ENCODE measurements at regions not wholly inside any gene's neighbourhood (a gene's known extent, or its start where the extent isn't known, plus 50 kb on each side); places are given as distances from the start of the nearest gene placed in this dataset.
"Not testable (repeated sequence)": the region's sequence is repeated elsewhere in the genome, so short reads cannot be mapped to it uniquely, and the experiment has no call there.

DNA sequence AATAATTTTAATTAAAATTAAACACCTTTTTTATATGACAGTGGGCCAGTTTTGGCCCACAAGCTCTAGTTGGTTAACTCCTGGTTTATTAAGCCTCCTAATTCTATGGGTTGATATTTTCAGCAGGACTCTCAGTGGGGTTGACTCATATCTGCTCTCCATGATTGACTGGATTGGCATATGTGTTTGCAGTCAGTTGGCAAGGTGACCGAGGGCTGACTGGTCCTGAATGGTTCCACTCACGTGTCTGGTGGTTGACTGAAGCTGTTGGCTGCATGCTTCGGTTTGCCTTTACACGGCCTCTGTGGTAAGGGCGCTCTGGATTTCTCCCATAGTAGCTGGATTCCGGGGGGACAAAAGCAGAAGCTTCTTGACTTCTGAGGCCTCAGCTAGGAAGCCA is 65.3 kb upstream of the ZNF280D start:
- ATAC-seq (replicated peaks), result peak; percentile 52 to 89
- H3K27ac Mint-ChIP-seq, result peak overlapping the region; percentile 2

DNA sequence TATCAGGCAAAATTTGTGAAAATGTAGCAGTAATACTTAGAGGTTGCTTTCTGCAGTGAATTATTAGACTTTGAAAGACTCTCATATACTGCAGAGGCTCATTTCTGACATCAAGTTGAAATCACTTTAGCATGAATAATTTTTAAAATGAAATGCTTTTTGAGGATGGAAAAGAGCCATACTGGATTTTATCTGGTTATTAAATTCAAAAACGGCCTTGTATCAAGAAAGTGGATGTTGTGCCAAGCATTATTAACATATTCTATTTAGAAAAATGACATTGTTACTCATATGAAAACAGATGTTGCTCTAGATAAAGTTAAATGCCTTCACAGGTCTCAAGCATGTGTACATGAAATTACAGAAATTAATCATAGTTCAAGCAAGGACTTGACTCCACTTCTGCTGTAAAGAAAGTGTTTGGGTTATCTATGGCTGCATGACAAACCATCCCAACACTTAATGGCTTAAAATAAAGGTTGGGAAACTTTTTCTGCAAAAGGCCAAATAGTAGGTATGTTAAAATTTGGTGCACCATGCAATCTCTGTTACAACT is 64.5 kb upstream of the ZNF280D start:
- Mint-ChIP-seq H3K9me3 (peaks cover 4 to 6% of the 10 kb centered on the region in 2 donors), H3K4me3 (no peak overlapping the region)

More for the DNA sequence above, 65.3 kb upstream of the ZNF280D start:
- Mint-ChIP-seq H3K27me3 (no peaks in the 10 kb centered on the region), H3K36me3 (no peaks in the 10 kb centered on the region), H3K9me3 (no peaks in the 10 kb centered on the region), H3K4me3 (no peak overlapping the region), H3K4me1 (peaks cover 0 to 2% of the 10 kb centered on the region in 2 donors)
- DNase-seq, result peak; percentile 12

GRCh38 chr15:56795502-56795901 is 62.2 kb upstream of the ZNF280D start:
- Mint-ChIP-seq H3K36me3 (peaks cover 0 to 2% of the 10 kb centered on the region in 2 donors), H3K27ac (no peak overlapping the region), H3K27me3 (no peaks in the 10 kb centered on the region), H3K4me3 (no peak overlapping the region), H3K4me1 (no peaks in the 10 kb centered on the region), H3K9me3 (peaks cover 4 to 11% of the 10 kb centered on the region in 2 donors)
- DNase-seq, result no peak
- no peak for ATAC-seq (replicated peaks)

More for the DNA sequence above, 64.5 kb upstream of the ZNF280D start:
- Mint-ChIP-seq H3K27me3 (no peaks in the 10 kb centered on the region), H3K36me3 (no peaks in the 10 kb centered on the region), H3K27ac (no peak overlapping the region), H3K4me1 (no peaks in the 10 kb centered on the region)
- DNase-seq (no peak), ATAC-seq (replicated peaks) (no peak)

GRCh38 chr15:56794553-56795329 is 61.4 kb upstream of the ZNF280D start:
- Mint-ChIP-seq H3K4me1 (no peaks in the 10 kb centered on the region), H3K27ac (no peak overlapping the region), H3K9me3 (peaks cover 4 to 11% of the 10 kb centered on the region in 2 donors), H3K4me3 (no peak overlapping the region), H3K36me3 (peaks cover 0 to 2% of the 10 kb centered on the region in 2 donors), H3K27me3 (no peaks in the 10 kb centered on the region)
- ATAC-seq (replicated peaks) (no peak), DNase-seq (no peak)

GRCh38 chr15:56794165-56794552 is 60.9 kb upstream of the ZNF280D start:
- ATAC-seq (replicated peaks) (no peak), DNase-seq (no peak)
- Mint-ChIP-seq H3K9me3 (peaks cover 4 to 13% of the 10 kb centered on the region in 2 donors), H3K4me3 (no peak overlapping the region), H3K36me3 (peaks cover 0 to 2% of the 10 kb centered on the region in 2 donors), H3K27ac (no peak overlapping the region), H3K27me3 (no peaks in the 10 kb centered on the region), H3K4me1 (no peaks in the 10 kb centered on the region)

- Mint-ChIP-seq H3K4me3 (no peak overlapping the region), H3K9me3 (peaks cover 4 to 19% of the 10 kb centered on the region in 2 donors), H3K4me1 (no peaks in the 10 kb centered on the region), H3K27me3 (no peaks in the 10 kb centered on the region), H3K36me3 (peaks cover 0 to 2% of the 10 kb centered on the region in 2 donors), H3K27ac (no peak overlapping the region)
- no peak for ATAC-seq (replicated peaks)
- no peak for DNase-seq
These were observed 58.9 kb upstream of the ZNF280D start for GRCh38 chr15:56792211-56792610.

GRCh38 chr15:56791521-56791920 is 58.2 kb upstream of the ZNF280D start:
- not testable (repeated sequence) for H3K27ac Mint-ChIP-seq; H3K27me3 Mint-ChIP-seq; H3K36me3 Mint-ChIP-seq; H3K4me1 Mint-ChIP-seq; H3K4me3 Mint-ChIP-seq; DNase-seq; ATAC-seq (replicated peaks)
- H3K9me3 Mint-ChIP-seq, result peaks cover 4 to 19% of the 10 kb centered on the region in 2 donors

- no peak for DNase-seq
- ATAC-seq (replicated peaks), result no peak
- peaks cover 4 to 17% of the 10 kb centered on the region in 2 donors for H3K9me3 Mint-ChIP-seq
- no peaks in the 10 kb centered on the region for H3K27me3 Mint-ChIP-seq
- no peak overlapping the region for H3K27ac Mint-ChIP-seq
- H3K4me3 Mint-ChIP-seq, result no peak overlapping the region
- no peaks in the 10 kb centered on the region for H3K4me1 Mint-ChIP-seq
- peaks cover 0 to 2% of the 10 kb centered on the region in 2 donors for H3K36me3 Mint-ChIP-seq
These were observed 55.0 kb upstream of the ZNF280D start for GRCh38 chr15:56788359-56788758.

GRCh38 chr15:56786966-56787365 is 53.7 kb upstream of the ZNF280D start:
- no peaks in the 10 kb centered on the region for H3K4me1 Mint-ChIP-seq
- no peak overlapping the region for H3K4me3 Mint-ChIP-seq
- ATAC-seq (replicated peaks) (peak; percentile 34 to 67), DNase-seq (no peak)
- peaks cover 0 to 11% of the 10 kb centered on the region in 2 donors for H3K9me3 Mint-ChIP-seq
- no peak overlapping the region for H3K27ac Mint-ChIP-seq
- H3K36me3 Mint-ChIP-seq, result no peaks in the 10 kb centered on the region
- no peaks in the 10 kb centered on the region for H3K27me3 Mint-ChIP-seq

GRCh38 chr15:56783857-56784661 is 50.8 kb upstream of the ZNF280D start:
- H3K27me3 Mint-ChIP-seq, result peaks cover 0 to 7% of the 10 kb centered on the region in 2 donors
- peaks cover 6 to 9% of the 10 kb centered on the region in 2 donors for H3K9me3 Mint-ChIP-seq
- peaks cover 4 to 9% of the 10 kb centered on the region in 2 donors for H3K4me1 Mint-ChIP-seq
- DNase-seq (no peak), ATAC-seq (replicated peaks) (no peak)
- peaks cover 0 to 6% of the 10 kb centered on the region in 2 donors for H3K36me3 Mint-ChIP-seq
- H3K27ac Mint-ChIP-seq, result no peak overlapping the region
- no peak overlapping the region for H3K4me3 Mint-ChIP-seq

DNA sequence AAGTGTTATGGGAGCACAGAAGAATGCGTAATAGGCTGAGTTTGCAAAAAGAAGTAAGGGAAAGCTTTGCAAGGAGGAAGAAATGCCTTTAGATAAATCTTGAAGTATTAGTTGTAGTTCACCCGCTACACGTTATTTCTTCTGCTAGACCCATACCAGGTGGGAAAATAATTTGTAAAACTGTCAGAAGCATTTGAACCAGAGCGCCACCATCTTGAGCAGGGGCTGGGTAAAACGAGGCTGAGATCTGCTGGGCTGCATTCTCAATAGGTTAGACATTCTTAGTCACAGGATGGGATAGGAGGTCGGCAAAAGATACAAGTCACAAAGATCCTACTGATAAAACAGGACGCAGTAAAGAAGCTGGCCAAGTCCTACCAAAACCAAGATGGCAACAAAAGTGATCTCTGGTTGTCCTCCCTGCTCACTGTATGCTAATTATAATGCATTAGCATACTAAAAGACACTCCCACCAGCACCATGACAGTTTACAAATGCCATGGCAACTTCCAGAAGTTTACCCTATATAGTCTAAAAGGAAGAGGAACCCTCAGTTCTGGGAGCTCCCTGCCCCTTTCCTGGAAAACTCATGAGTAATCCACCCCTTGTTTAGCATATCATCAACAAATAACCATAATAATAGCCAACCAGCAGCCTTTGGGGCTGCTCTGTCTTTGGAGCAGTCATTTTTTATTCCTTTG is 50.0 kb upstream of the ZNF280D start:
- ATAC-seq (replicated peaks) (no peak), DNase-seq (no peak)
- peaks cover 4 to 9% of the 10 kb centered on the region in 2 donors for H3K4me1 Mint-ChIP-seq
- peaks cover 4 to 6% of the 10 kb centered on the region in 2 donors for H3K9me3 Mint-ChIP-seq
- H3K27ac Mint-ChIP-seq, result no peak overlapping the region
- peaks cover 0 to 6% of the 10 kb centered on the region in 2 donors for H3K36me3 Mint-ChIP-seq
- H3K27me3 Mint-ChIP-seq, result peaks cover 0 to 7% of the 10 kb centered on the region in 2 donors
- no peak overlapping the region for H3K4me3 Mint-ChIP-seq

All from stimulated activated naive B cell treated with anti-CD40 and anti-IgM and Interleukin-4, amounts not matched to agents 10 μg/mL and 1 μg/mL and 100 μg/mL, for 72 hours (primary cell).